ENCODE measurements at regions not wholly inside any gene's neighbourhood (a gene's known extent, or its start where the extent isn't known, plus 50 kb on each side); places are given as distances from the start of the nearest gene placed in this dataset.

DNA sequence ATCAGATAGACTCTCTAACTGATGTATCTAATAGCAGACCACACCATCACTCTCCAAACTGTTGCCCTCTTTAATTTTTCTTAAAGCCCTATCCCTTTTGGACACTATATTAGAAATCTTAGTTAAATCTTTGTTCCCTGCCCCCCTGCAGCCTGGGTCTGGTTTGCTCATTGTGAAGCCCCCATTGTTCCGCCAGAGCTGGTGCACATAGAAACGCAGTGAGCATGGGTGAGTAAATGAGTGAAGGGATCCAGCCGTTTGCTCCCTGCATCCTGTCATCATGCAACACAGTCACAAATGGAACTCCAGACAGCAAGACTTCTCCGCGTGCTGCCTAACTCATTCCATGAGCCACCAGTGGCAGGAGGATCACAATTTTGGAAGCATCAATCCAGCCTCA lies 402.5 kb downstream of the PREX1 start:
- TF ChIP-seq CTCF (IDR thresholded peaks at IDR 0.05), result no peak
- H3K4me3 ChIP-seq (ENCODE audit: low read depth in 1 of 2, low read length in 1 of 2), result no peak overlapping the region

GRCh38 chr20:48422242-48422960 lies 405.4 kb downstream of the PREX1 start:
- H3K27ac ChIP-seq, result no peak overlapping the region
- H3K4me3 ChIP-seq (ENCODE audit: low read depth in 1 of 2, low read length in 1 of 2), result no peak overlapping the region
- no peaks in the 10 kb centered on the region for H3K36me3 ChIP-seq
- TF ChIP-seq CTCF (IDR thresholded peaks at IDR 0.05), result no peak
- H3K9me3 ChIP-seq, result no peaks in the 10 kb centered on the region
- H3K4me1 ChIP-seq (ENCODE audit: control insufficient read depth in 1 of 2, insufficient read depth in 1 of 2, low read depth in 1 of 2, low read length in 1 of 2), result no peaks in the 10 kb centered on the region
- H3K27me3 ChIP-seq, result peaks cover 4% of the 10 kb centered on the region

More for the DNA sequence above, 402.5 kb downstream of the PREX1 start:
- H3K27me3 ChIP-seq, result no peaks in the 10 kb centered on the region
- no peaks in the 10 kb centered on the region for H3K4me1 ChIP-seq (ENCODE audit: control insufficient read depth in 1 of 2, insufficient read depth in 1 of 2, low read depth in 1 of 2, low read length in 1 of 2)
- no peak overlapping the region for H3K27ac ChIP-seq
- H3K9me3 ChIP-seq, result no peaks in the 10 kb centered on the region
- no peaks in the 10 kb centered on the region for H3K36me3 ChIP-seq

- Histone ChIP-seq H3K9me3 (no peaks in the 10 kb centered on the region), H3K27me3 (peaks cover 4% of the 10 kb centered on the region), H3K27ac (no peak overlapping the region), H3K4me3 (ENCODE audit: low read depth in 1 of 2, low read length in 1 of 2) (no peak overlapping the region), H3K4me1 (ENCODE audit: control insufficient read depth in 1 of 2, insufficient read depth in 1 of 2, low read depth in 1 of 2, low read length in 1 of 2) (no peaks in the 10 kb centered on the region), H3K36me3 (no peaks in the 10 kb centered on the region)
- no peak for TF ChIP-seq CTCF (IDR thresholded peaks at IDR 0.05)
These were observed 406.3 kb downstream of the PREX1 start for GRCh38 chr20:48421547-48421946.

DNA sequence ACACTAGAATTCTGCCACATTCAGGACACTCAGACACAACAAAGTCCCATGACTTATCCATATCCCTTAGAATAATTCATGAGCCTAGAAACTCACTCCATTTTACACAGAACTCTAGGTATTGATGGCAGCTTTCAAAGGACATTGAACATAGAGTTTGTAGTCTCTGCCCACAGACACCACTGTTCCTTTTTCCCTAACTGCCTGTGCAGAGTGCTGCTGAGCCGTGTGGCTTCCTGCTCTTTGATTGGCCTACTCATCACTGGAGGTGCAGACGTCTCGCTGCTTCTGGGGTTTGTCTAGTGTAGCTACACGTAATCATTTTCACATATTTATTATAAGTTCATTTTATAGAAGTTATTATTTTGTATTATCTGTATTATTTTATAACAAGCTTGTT lies 407.6 kb downstream of the PREX1 start:
- Histone ChIP-seq H3K4me3 (ENCODE audit: low read depth in 1 of 2, low read length in 1 of 2) (no peak overlapping the region), H3K36me3 (no peaks in the 10 kb centered on the region), H3K27ac (no peak overlapping the region), H3K27me3 (peaks cover 5% of the 10 kb centered on the region), H3K9me3 (no peaks in the 10 kb centered on the region), H3K4me1 (ENCODE audit: control insufficient read depth in 1 of 2, insufficient read depth in 1 of 2, low read depth in 1 of 2, low read length in 1 of 2) (no peaks in the 10 kb centered on the region)
- TF ChIP-seq CTCF (IDR thresholded peaks at IDR 0.05), result no peak

DNA sequence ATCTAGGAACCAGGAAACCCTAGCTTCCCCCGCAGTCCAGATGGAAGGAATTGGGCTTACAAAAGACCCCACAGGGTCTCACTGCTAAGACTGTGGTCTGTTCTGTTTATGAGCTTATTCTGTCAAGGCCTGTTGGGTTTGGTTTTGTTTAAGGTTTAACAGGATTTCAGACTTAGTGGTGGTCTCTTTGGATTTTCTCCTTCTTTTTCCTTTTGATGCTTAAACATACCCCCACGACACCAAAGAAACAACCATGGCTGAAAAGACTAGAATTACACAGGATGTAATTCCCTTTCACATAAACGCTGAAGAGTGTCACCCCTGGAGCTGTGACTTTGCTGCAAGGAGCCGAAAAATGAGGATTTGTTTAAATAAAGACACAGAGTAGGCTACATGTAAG lies 408.6 kb downstream of the PREX1 start:
- Histone ChIP-seq H3K4me1 (ENCODE audit: control insufficient read depth in 1 of 2, insufficient read depth in 1 of 2, low read depth in 1 of 2, low read length in 1 of 2) (no peaks in the 10 kb centered on the region), H3K36me3 (no peaks in the 10 kb centered on the region), H3K27me3 (peaks cover 7% of the 10 kb centered on the region), H3K4me3 (ENCODE audit: low read depth in 1 of 2, low read length in 1 of 2) (no peak overlapping the region), H3K9me3 (no peaks in the 10 kb centered on the region), H3K27ac (no peak overlapping the region)
- TF ChIP-seq CTCF (IDR thresholded peaks at IDR 0.05), result no peak
